HG02571 (cell line): ENCODE measurements at regions not wholly inside any gene's neighbourhood (a gene's known extent, or its start where the extent isn't known, plus 50 kb on each side); places are given as distances from the start of the nearest gene placed in this dataset.
"Not testable (repeated sequence)": the region's sequence is repeated elsewhere in the genome, so short reads cannot be mapped to it uniquely, and the experiment has no call there.

Source experiments
- ATAC-seq: cut with Tn5 transposase; IDR thresholded peaks from one replicate; pipeline ENCODE4 v1.9.1; 2021; ENCODE audit warnings: mild to moderate bottlenecking, moderate library complexity; ENCODE audit not compliant: unreplicated experiment

- ATAC-seq, result not testable (repeated sequence)
These were observed 724.3 kb downstream of the TTLL7 start for GRCh38 chr1:83274656-83275055.

- not testable (repeated sequence) for ATAC-seq
These were observed 726.4 kb downstream of the TTLL7 start for GRCh38 chr1:83272484-83272883.

- ATAC-seq, result not testable (repeated sequence)
These were observed 727.1 kb downstream of the TTLL7 start for GRCh38 chr1:83271834-83272233.

GRCh38 chr1:83270801-83271200, 728.1 kb downstream of the TTLL7 start:
- not testable (repeated sequence) for ATAC-seq

GRCh38 chr1:83263808-83264207, 735.1 kb downstream of the TTLL7 start:
- not testable (repeated sequence) for ATAC-seq

GRCh38 chr1:83251687-83252086, 747.2 kb downstream of the TTLL7 start:
- ATAC-seq, result not testable (repeated sequence)

- not testable (repeated sequence) for ATAC-seq
These were observed 752.2 kb downstream of the TTLL7 start for GRCh38 chr1:83246780-83247179.

GRCh38 chr1:83244832-83245231, 754.1 kb downstream of the TTLL7 start:
- not testable (repeated sequence) for ATAC-seq

- ATAC-seq, result not testable (repeated sequence)
These were observed 759.4 kb downstream of the TTLL7 start for GRCh38 chr1:83239568-83239967.

- not testable (repeated sequence) for ATAC-seq
These were observed 760.3 kb downstream of the TTLL7 start for GRCh38 chr1:83238654-83239053.

- ATAC-seq, result not testable (repeated sequence)
These were observed 779.1 kb downstream of the TTLL7 start for GRCh38 chr1:83219788-83220187.

GRCh38 chr1:83218036-83218716, 780.8 kb downstream of the TTLL7 start:
- not testable (repeated sequence) for ATAC-seq

- not testable (repeated sequence) for ATAC-seq
These were observed 784.6 kb downstream of the TTLL7 start for GRCh38 chr1:83214317-83214716.

- not testable (repeated sequence) for ATAC-seq
These were observed 785.3 kb downstream of the TTLL7 start for GRCh38 chr1:83213648-83214047.

GRCh38 chr1:83212033-83212432, 786.9 kb downstream of the TTLL7 start:
- ATAC-seq, result not testable (repeated sequence)

GRCh38 chr1:83208540-83208939, 790.4 kb downstream of the TTLL7 start:
- not testable (repeated sequence) for ATAC-seq

- ATAC-seq, result not testable (repeated sequence)
These were observed 804.3 kb downstream of the TTLL7 start for GRCh38 chr1:83194610-83195009.

- not testable (repeated sequence) for ATAC-seq
These were observed 816.8 kb downstream of the TTLL7 start for GRCh38 chr1:83182033-83182728.

GRCh38 chr1:83180621-83181020, 818.3 kb downstream of the TTLL7 start:
- not testable (repeated sequence) for ATAC-seq

GRCh38 chr1:83167634-83168033, 831.3 kb downstream of the TTLL7 start:
- not testable (repeated sequence) for ATAC-seq

GRCh38 chr1:83163879-83164475, 835.0 kb downstream of the TTLL7 start:
- ATAC-seq, result not testable (repeated sequence)

GRCh38 chr1:83158924-83159323, 840.0 kb downstream of the TTLL7 start:
- not testable (repeated sequence) for ATAC-seq
